ENCODE measurements at regions not wholly inside any gene's neighbourhood (a gene's known extent, or its start where the extent isn't known, plus 50 kb on each side); places are given as distances from the start of the nearest gene placed in this dataset.
A peak's percentile ranks its signal among the peaks of the same experiment; 100 is the strongest.

DNA sequence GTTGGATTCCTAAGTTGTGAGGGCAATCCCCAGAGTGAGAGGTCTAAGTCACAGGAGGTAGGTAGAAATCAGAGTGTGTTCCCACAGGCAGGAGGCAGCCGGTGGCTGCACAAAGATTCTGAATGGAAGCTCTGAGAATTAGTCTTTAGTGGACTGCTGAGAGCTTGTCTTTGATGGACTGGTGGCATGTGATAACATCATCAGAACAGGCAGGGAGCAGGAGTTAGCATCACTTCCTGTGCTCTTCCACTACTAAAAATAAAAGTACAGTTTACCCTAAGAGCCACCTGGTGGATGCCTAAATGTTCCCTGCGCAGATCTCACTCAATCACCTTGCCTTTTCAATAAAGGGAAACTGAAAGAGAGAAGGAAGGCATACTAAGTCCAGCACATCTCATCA lies 294.6 kb upstream of the POU3F2 start:
- Mint-ChIP-seq H3K4me3 (no peak overlapping the region), H3K9me3 (peaks cover 3% of the 10 kb centered on the region), H3K36me3 (no peaks in the 10 kb centered on the region), H3K4me1 (ENCODE audit: unreplicated experiment) (no peaks in the 10 kb centered on the region), H3K27ac (no peak overlapping the region), H3K27me3 (peaks cover 29% of the 10 kb centered on the region)
- TF ChIP-seq, protein P1, sequence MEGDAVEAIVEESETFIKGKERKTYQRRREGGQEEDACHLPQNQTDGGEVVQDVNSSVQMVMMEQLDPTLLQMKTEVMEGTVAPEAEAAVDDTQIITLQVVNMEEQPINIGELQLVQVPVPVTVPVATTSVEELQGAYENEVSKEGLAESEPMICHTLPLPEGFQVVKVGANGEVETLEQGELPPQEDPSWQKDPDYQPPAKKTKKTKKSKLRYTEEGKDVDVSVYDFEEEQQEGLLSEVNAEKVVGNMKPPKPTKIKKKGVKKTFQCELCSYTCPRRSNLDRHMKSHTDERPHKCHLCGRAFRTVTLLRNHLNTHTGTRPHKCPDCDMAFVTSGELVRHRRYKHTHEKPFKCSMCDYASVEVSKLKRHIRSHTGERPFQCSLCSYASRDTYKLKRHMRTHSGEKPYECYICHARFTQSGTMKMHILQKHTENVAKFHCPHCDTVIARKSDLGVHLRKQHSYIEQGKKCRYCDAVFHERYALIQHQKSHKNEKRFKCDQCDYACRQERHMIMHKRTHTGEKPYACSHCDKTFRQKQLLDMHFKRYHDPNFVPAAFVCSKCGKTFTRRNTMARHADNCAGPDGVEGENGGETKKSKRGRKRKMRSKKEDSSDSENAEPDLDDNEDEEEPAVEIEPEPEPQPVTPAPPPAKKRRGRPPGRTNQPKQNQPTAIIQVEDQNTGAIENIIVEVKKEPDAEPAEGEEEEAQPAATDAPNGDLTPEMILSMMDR (conservative IDR thresholded peaks at IDR 0.05), result peak; percentile 27
- DNase-seq (ENCODE audit: extremely low spot score, unreplicated experiment), result no peak

DNA sequence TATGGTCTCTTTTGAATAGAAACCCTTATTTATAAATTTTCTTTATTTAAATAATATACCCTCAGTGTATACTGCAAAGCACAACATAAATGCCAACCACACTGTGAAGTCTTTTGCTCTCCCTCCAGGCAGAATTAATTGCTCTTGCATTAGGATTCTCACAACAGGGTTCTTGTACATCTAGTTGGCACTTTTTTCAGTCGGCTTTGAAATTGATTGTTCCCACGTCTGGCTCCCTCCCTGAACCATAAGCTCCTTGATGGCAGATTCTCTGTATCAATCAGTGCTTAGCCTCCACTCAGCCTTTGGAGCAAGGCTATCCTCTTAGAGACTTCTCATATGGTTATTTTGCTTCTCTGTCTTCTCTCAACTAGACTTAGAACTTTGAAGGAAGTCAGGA lies 288.0 kb upstream of the POU3F2 start:
- Mint-ChIP-seq H3K9me3 (no peaks in the 10 kb centered on the region), H3K27me3 (peaks cover 34% of the 10 kb centered on the region), H3K4me1 (ENCODE audit: unreplicated experiment) (peaks cover 22% of the 10 kb centered on the region), H3K36me3 (no peaks in the 10 kb centered on the region), H3K4me3 (no peak overlapping the region), H3K27ac (no peak overlapping the region)
- TF ChIP-seq, protein P1 (conservative IDR thresholded peaks at IDR 0.05), result no peak
- no peak for DNase-seq (ENCODE audit: extremely low spot score, unreplicated experiment)

DNA sequence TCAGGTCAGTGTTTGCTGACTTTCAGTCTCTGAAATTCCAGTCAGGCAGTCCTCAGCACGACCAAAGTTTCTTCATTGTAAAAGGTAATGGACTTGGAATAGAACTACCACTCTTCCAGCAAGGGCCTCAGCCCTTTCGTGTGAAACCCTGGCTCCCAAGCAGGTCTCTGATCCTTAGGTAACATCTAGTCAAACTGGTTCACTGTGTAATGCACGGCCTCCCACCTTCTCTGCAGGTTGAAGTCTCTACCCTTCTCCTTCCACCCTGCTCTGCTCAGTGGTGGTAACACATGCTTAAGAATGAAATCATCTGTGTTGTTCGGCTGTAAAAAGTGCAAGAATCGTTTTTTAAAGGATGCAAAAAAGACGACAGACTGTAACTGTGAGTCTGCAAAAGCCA lies 287.2 kb upstream of the POU3F2 start:
- DNase-seq (ENCODE audit: extremely low spot score, unreplicated experiment), result no peak
- Mint-ChIP-seq H3K9me3 (no peaks in the 10 kb centered on the region), H3K27ac (no peak overlapping the region), H3K36me3 (no peaks in the 10 kb centered on the region), H3K27me3 (peaks cover 39% of the 10 kb centered on the region), H3K4me3 (peak overlapping the region; percentile 46), H3K4me1 (ENCODE audit: unreplicated experiment) (peaks cover 22% of the 10 kb centered on the region)
- TF ChIP-seq, protein P1 (conservative IDR thresholded peaks at IDR 0.05), result no peak

DNA sequence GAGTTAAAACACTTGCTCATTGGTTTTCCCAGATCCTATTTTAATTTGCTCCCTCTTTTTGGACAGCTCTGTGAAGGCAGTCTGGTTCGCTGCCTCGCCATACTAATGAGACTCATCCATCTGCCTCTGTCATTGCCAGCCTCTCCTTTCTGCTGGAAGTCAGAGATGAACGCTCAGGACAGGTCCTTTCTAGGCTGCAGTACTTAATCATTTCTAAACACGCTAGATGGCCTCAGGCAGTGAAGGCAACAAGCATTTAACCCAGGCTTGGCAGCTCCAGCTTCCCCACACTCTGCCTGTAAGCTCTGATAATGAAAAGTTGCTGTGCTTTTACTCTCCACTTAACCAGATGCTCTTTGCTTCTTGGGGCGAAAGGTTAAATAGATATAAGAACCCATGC lies 286.7 kb upstream of the POU3F2 start:
- no peak for DNase-seq (ENCODE audit: extremely low spot score, unreplicated experiment)
- peaks cover 41% of the 10 kb centered on the region for H3K27me3 Mint-ChIP-seq

DNA sequence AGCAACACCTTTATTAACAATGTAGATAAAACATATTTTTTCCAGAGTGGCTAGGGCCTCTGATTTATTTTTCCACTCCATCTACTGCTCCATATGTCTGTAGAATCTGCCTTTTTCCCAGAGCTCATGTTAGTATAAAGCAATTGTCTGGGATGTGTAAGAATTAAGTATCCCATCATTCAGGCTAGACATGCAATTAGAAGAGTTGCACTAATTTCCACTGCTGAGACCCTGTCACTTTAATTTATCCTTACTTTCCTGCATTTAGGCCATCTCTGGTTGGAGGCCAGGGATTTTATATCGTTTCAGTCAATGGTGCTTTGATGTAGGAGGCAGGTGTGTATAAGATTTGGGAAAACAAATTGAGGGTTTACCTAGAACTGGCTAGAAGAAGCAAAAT lies 286.1 kb upstream of the POU3F2 start:
- no peak overlapping the region for H3K4me3 Mint-ChIP-seq
- H3K27me3 Mint-ChIP-seq, result peaks cover 48% of the 10 kb centered on the region
- TF ChIP-seq, protein P1 (conservative IDR thresholded peaks at IDR 0.05), result no peak
- H3K27ac Mint-ChIP-seq, result no peak overlapping the region
- no peaks in the 10 kb centered on the region for H3K36me3 Mint-ChIP-seq
- peaks cover 22% of the 10 kb centered on the region for H3K4me1 Mint-ChIP-seq (ENCODE audit: unreplicated experiment)
- no peak for DNase-seq (ENCODE audit: extremely low spot score, unreplicated experiment)
- no peaks in the 10 kb centered on the region for H3K9me3 Mint-ChIP-seq

More for the DNA sequence above, 286.7 kb upstream of the POU3F2 start:
- Mint-ChIP-seq H3K27ac (no peak overlapping the region), H3K4me1 (ENCODE audit: unreplicated experiment) (peaks cover 22% of the 10 kb centered on the region), H3K9me3 (no peaks in the 10 kb centered on the region), H3K4me3 (peak overlapping the region; percentile 46), H3K36me3 (no peaks in the 10 kb centered on the region)
- TF ChIP-seq, protein P1 (conservative IDR thresholded peaks at IDR 0.05), result no peak

DNA sequence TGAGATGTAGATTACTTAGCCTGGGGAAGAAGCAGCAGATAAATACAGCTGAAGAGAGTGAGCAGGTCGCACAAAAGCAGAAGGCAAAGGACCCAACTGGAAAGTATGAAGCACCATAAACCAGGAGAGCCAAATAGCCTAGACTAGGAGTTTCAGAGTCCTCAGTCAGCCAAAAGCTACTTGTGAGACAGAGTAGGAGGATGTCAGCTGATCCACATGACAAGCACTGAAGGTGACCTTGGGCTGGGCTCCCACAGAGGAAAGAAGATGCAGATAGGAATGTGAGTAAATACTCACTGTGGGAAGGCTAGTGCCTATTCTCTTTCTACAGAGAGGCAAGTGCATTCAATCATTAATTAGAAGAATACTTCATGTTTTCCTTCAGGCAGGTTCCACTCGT lies 274.0 kb upstream of the POU3F2 start:
- TF ChIP-seq, protein P1 (conservative IDR thresholded peaks at IDR 0.05), result no peak
- no peak overlapping the region for H3K4me3 Mint-ChIP-seq
- H3K36me3 Mint-ChIP-seq, result no peaks in the 10 kb centered on the region
- H3K27ac Mint-ChIP-seq, result no peak overlapping the region
- DNase-seq (ENCODE audit: extremely low spot score, unreplicated experiment), result no peak
- H3K9me3 Mint-ChIP-seq, result no peaks in the 10 kb centered on the region
- peaks cover 3% of the 10 kb centered on the region for H3K4me1 Mint-ChIP-seq (ENCODE audit: unreplicated experiment)
- peaks cover 44% of the 10 kb centered on the region for H3K27me3 Mint-ChIP-seq

All from type B pancreatic cell (in vitro differentiated cells).